ENCODE measurements at regions not wholly inside any gene's neighbourhood (a gene's known extent, or its start where the extent isn't known, plus 50 kb on each side); places are given as distances from the start of the nearest gene placed in this dataset.

- no peak for TF ChIP-seq CTCF (IDR thresholded peaks at IDR 0.05; ENCODE audit: low read depth, low read length, missing control alignments)
- DNase-seq (ENCODE audit: low read depth): no peak
- in situ Hi-C loops (cut with HindIII; ENCODE audit: low sequenced_read_pairs): no loop called here
- no peak overlapping the region for H3K4me3 ChIP-seq (ENCODE audit: low read depth, low read length)
Observed at GRCh38 chr10:123303581-123304337, 149.6 kb downstream of the BUB3 start.

GRCh38 chr10:123305671-123306070 lies 151.5 kb downstream of the BUB3 start:
- in situ Hi-C loops (cut with HindIII; ENCODE audit: low sequenced_read_pairs): no loop called here
- H3K4me3 ChIP-seq (ENCODE audit: low read depth, low read length): no peak overlapping the region
- no peak for DNase-seq (ENCODE audit: low read depth)
- no peak for TF ChIP-seq CTCF (IDR thresholded peaks at IDR 0.05; ENCODE audit: low read depth, low read length, missing control alignments)

GRCh38 chr10:123306290-123306689 lies 152.1 kb downstream of the BUB3 start:
- TF ChIP-seq CTCF (IDR thresholded peaks at IDR 0.05; ENCODE audit: low read depth, low read length, missing control alignments): no peak
- no peak overlapping the region for H3K4me3 ChIP-seq (ENCODE audit: low read depth, low read length)
- in situ Hi-C loops (cut with HindIII; ENCODE audit: low sequenced_read_pairs): no loop called here
- DNase-seq (ENCODE audit: low read depth): no peak

- TF ChIP-seq CTCF (IDR thresholded peaks at IDR 0.05; ENCODE audit: low read depth, low read length, missing control alignments): no peak
- H3K4me3 ChIP-seq (ENCODE audit: low read depth, low read length): no peak overlapping the region
- in situ Hi-C loops (cut with HindIII; ENCODE audit: low sequenced_read_pairs): no loop called here
- DNase-seq (ENCODE audit: low read depth): no peak
Observed at GRCh38 chr10:123309731-123310130, 155.5 kb downstream of the BUB3 start.

GRCh38 chr10:123316776-123317175 lies 162.6 kb downstream of the BUB3 start:
- no peak for DNase-seq (ENCODE audit: low read depth)
- in situ Hi-C loops (cut with HindIII; ENCODE audit: low sequenced_read_pairs): no loop called here
- H3K4me3 ChIP-seq (ENCODE audit: low read depth, low read length): no peak overlapping the region
- TF ChIP-seq CTCF (IDR thresholded peaks at IDR 0.05; ENCODE audit: low read depth, low read length, missing control alignments): no peak

GRCh38 chr10:123318516-123318915 lies 164.3 kb downstream of the BUB3 start:
- TF ChIP-seq CTCF (IDR thresholded peaks at IDR 0.05; ENCODE audit: low read depth, low read length, missing control alignments): no peak
- H3K4me3 ChIP-seq (ENCODE audit: low read depth, low read length): no peak overlapping the region
- in situ Hi-C loops (cut with HindIII; ENCODE audit: low sequenced_read_pairs): no loop called here
- DNase-seq (ENCODE audit: low read depth): no peak

Measured in astrocyte of the cerebellum (primary cell).